T47D (cell line): ENCODE measurements at regions not wholly inside any gene's neighbourhood (a gene's known extent, or its start where the extent isn't known, plus 50 kb on each side); places are given as distances from the start of the nearest gene placed in this dataset.
"Not testable (repeated sequence)": the region's sequence is repeated elsewhere in the genome, so short reads cannot be mapped to it uniquely, and the experiment has no call there.

Experiments used
- DNase-seq, 2 experiments: peaks; one replicate each; pipeline versions ENCODE4 v3.0.0 to v3.0.0-alpha.2; 2011 to 2012; ENCODE audit warnings: low read depth in 1 of 2, low spot score in 1 of 2
- JUND ChIP-seq: IDR thresholded peaks from 2 replicates; pipeline ENCODE4 v1.6.1; 2012; ENCODE audit warnings: low read depth
- in situ Hi-C: cut with HindIII; loops from 2 replicates; pipeline ENCODE4 v1.10.0; 2016; ENCODE audit warnings: low sequenced_read_pairs, low pct_unique_long_range_greater_than_20kb

DNA sequence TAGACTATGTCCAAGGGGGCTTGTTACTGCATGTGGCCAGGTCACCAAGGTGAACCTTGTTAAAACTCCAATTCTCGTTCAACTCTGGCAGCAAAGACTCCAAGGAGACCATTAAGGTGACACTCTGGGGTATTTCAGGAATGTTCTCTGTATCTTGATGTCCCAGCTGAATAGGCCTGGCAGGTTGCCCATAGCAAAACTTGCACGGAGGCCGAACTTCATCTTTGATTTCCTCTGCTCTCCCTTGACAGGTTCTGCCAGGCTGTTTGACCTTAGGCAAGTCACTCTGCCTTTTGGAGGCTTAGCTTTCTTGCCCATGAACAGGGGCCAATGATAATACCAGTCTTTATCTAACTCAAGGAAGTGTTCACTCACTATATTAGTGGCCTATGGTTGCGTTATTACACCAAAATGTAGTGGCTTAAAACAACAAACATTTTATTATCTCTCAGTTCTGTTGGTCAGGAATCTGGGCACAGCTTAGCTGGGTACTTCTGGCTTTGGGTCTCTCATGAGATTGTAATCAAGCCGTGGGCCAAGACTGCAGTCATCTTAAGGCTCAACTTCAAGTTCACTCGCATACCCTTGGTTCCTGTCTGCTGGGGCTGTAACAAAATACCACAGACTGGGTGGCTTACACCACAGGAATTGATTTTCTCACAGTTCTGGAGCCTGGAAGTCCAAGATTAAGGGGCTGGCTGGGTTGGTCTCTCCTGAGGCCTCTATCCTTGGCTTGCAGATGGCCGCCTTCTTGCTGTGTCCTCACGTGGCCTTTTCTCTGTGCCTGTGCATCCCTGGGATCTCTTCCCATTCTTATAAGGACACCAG is 168.5 kb downstream of the UTP18 start:
- DNase-seq, result no peak
- TF ChIP-seq JUND, result no peak
- in situ Hi-C loops, result no loop called here

DNA sequence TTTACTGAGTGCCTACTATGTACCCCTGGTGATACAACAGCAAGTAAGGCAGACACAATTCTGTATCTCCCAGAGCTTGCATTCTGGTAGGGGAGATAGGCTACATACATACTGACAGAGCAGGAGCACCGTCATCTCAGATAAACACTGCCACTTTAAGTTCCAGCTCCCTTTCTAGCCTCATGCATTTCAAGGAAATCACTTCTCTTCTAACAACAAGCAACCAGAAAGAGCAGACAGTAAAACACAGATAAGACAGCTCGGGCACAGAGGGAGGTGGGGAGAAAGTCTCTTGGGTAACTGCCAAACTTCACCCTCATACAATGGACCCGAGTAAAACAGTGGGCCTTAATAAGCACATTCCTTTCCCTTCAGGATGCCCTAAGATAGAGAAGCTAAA is 169.6 kb downstream of the UTP18 start:
- in situ Hi-C loops, DNase-seq: not testable (repeated sequence)

DNA sequence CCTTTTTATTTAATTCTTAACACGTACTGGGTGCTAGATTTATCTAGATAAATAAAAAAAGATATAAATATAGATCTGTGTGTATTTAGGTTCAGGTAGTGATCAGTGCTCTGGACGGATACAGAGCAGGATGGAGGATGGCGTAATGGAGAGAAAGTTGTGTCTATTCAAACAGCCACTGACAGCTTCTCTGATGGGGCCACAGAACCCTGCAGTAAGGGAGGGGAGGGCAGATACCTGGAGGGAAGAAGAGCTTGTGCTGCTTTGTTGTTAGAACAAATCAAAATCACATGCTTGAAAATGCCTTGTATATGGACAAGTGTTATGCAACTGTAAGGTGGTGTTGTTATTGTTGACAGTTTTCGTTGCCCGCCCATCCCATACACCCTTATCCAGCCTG is 170.2 kb downstream of the UTP18 start:
- DNase-seq, result no peak
- in situ Hi-C loops, result no loop called here
- no peak for TF ChIP-seq JUND

DNA sequence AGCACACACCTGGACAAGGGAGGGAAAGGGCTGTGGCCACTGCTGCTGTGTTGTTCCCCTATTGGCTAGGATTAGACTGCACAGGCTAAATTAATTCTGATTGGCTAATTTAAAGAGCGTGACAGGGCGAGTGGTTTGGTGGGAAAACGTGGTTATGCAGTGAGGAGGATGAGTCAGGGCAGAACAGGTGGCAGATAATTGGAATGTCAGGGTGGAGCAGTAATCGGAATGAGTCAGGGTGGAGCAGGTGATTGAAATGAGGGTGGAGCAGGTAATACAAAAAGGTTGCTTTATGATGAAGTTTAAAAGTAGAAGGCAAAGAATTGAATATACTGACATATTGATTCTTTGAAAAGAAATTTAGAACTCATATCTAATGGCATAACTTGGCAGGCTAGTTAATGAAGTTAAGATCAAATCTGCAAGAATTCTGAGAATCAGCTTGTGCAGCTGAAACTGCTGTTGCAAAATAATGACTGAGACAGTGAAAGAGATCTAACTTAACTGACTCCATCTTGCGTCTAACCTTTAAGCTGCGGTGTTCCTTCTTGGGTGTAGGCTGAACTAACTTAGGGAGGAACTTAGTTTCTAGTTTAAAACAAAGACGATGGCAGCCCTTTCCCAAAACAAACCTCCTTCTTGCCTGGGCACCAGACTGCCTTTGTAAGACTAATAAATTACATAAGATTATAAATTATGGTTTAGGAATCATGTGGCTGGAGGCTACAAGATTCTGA is 174.3 kb downstream of the UTP18 start:
- no peak for TF ChIP-seq JUND
- DNase-seq, result no peak
- in situ Hi-C loops, result no loop called here

DNA sequence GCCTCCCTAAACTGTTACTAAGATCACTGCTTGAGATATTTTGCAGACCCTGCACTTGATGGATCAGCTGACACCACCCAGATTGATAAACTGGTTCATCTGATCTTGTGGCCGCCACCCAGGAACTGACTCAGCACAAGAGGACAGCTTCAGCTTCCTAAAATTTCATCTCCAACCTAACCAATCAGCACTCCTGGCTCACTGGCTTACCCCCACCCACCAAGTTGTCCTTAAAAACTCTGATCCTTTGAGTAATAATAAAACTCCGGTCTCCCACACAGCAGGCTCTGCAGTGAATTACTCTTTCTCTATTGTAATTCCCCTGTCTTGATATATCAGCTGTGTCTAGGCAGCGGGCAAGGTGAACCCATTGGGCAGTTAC is 174.8 kb downstream of the UTP18 start:
- in situ Hi-C loops, result no loop called here
- no peak for DNase-seq
- TF ChIP-seq JUND, result no peak

DNA sequence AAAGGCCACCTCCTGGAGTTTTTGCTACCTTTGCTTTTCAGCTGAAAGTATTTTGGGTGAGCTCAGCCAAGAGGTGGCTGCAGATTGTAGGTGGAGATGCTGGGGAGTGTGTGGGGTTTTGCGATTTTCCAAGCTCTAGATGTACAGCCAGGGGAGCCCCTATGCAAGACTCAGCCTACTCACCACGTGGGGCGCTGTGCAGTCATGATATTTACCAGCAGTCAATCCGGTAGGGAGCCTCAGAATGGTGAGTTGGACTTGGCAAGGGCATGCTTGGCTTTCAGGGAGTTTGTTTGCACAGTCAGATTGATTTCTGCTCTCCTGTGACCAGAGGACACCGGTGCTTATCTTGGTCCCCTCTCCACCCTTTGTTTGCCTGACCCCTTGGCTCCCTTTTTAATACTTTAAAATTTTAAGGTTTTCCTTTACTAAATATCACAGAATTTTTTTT is 175.3 kb downstream of the UTP18 start:
- DNase-seq, result peak in 1 of 2 experiments; percentile 78
- no peak for TF ChIP-seq JUND
- in situ Hi-C loops, result no loop called here

DNA sequence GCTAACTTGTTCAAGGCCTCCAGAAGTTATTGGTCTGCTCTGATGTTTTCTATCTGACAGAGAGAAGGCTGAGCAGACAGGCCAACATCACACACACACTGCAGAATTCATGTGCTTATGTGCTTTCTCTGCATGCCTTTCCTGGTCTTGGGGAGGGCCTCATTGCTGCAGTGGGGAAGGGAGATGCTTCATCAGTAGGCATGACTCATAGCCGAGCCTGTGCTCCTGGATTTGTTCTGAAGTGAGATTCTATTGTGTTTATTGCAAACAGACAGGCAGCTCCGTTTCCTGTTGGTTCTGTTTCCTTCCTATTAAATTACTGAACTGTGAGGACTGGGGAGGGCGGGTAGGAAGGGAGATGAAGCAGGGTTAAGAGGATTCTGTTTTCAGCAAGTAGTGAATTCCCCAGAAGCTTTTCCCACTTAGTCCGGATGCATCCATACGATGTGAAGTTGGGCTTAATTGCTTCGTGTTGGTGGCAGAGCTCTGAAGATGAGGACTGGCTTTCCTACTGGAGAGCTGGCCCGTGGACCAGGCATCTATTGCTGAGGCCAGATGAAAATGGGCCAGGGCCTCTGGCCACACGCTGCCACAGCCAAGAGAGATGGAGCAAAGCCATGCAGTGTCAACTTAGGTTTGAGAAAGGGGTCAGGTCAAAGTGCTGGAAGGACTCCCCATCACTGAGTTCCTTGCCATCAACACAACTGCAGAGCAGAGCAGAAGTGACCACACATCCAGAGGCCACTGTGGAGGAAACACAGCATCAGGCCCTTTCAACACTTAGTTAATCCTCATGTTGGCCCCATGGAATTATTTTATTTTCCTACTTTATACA is 179.3 kb downstream of the UTP18 start:
- DNase-seq, result no peak
- TF ChIP-seq JUND, result no peak
- in situ Hi-C loops, result no loop called here

DNA sequence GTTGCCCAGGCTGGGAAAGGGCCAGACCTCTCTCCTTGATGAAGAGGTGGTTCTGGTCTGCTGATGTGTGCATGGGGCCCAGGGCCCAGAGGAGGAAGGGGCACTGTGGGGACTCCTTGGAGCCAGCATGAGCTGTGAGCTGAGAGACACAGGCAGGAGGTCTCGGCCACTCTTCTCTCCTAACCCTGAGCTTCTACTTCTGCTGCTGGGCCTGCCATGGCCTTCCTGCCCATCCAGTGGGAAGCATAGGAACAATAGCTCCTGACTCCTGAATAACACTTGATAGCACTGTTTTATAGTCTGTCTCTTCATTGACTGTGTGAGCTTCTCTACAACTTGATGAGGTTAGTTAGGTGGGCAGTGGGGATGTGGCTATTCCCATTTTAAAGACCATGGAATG is 181.1 kb downstream of the UTP18 start:
- no peak for DNase-seq
- in situ Hi-C loops, result no loop called here
- TF ChIP-seq JUND, result no peak

DNA sequence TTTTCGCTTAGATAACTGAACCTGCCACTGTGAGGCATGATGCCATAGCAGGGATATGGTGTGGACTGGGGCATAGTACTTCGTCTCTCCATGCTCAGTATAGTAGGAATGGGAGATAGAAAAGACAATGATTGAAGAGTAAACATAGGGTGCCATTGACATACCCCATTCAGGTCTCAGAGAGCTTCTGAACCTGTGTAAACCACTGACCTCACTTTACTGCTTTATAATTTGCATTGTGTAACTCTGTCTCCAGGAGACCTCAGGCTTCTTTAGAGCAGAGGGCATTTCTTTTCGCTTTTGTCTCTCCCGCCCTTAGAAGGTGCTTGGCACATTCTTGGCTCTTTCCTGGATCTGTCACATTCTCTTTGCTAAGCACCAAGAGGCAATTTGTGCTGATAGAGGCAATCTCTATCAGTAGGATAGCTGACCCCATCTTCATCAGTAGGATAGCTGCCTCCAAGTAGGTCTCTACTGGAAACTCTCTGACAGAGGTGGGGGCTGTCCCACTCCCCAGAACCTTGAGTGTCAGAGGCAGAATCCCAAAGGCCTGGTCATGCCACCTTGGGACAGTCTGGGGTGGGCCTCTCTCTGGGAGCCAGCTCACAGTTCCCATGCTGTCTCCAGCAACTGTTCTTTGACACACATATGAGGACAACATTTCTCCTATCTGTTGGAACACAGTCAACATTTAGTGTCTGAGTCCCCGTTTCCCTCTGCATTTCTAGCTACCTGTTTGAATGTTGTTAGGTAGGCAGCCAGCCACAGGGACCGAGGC is 181.9 kb downstream of the UTP18 start:
- TF ChIP-seq JUND, result no peak
- in situ Hi-C loops, result no loop called here
- no peak for DNase-seq

DNA sequence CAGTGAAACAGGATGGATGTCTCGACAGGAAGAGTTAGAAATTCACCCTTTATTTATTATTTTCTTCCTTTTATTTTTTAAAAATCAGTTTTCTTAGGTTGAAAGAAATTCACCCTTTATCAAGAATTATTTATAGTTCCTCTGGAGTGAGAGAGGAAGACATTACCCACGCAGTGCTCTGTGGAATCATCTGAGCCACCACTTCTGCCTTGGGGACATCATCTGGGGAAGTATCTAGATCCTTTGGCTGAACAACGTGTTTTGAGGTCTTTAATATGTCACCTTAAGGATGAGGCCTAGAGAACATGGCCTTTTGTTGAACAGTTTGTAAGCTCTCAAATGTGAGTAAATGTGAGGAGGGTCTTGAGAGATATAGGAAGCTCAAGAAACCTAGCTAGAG is 183.3 kb downstream of the UTP18 start:
- DNase-seq, result no peak
- in situ Hi-C loops, result no loop called here
- no peak for TF ChIP-seq JUND

DNA sequence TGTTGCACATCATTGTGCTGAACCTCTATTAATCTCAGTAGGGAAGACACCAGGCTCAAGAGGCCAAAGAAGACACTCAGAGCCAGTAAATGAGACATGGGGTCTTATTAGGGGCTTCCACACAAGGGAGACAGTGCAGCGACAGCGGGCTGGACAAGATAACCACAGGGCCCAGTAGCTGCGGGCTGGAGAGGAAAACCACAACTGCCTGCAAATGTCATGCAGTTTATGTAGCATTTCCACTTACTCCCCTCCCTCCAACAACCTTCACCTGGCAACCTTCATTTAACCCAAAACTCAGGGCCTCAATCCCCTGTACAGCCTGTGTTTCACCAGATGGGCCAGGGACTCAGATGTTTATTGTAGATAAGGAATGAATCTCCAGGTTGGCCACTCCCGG is 185.6 kb downstream of the UTP18 start:
- in situ Hi-C loops, result no loop called here
- DNase-seq, result no peak
- no peak for TF ChIP-seq JUND

DNA sequence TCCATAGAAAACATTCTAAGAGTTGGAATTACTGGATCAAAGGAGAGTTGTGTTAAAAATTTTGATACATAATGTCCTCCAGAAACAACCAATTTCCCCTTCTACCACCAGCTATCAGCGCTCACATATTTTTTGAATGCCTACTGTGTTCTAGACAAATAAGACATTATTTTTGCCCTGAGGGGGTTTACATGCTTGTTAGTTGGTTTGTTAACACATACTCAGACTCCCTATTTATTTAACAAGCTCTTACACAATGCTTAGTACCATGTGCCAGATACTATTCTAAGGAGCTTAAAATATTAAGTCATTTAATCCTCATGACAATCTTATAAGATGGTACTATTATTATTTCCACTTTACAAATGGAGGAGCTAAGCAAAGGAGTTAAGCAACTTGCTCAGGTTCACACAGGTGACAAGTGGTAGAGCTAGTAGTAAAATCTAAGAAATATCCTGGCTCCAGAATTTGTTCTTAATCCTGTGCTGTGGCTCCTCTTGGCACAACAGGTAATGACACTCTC is 194.2 kb downstream of the UTP18 start:
- TF ChIP-seq JUND, result no peak
- in situ Hi-C loops, result no loop called here
- peak in 1 of 2 experiments; percentile 52 for DNase-seq
